ENCODE measurements at regions not wholly inside any gene's neighbourhood (a gene's known extent, or its start where the extent isn't known, plus 50 kb on each side); places are given as distances from the start of the nearest gene placed in this dataset.

DNA sequence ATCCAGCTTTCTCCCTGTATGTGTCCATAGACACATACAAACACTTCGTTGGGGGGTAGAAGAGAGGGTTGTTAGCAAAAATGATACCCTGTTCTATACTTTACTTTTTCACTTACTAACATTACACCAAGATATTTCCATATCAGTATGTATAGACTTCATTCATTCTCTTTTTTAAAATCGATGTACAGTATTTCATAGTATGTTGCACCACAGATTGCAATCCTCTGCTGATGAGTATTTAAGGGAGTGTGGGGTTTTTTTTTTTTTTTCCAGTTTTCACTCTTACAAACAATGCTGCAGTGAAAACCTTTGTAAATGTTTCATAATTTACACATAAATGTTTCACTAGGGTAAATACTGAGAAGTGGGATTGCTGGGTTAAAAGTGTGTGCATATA lies 402.3 kb downstream of the LRATD1 start:
- no peak overlapping the region for H4K8ac ChIP-seq (ENCODE audit: low read length)
- H4K91ac ChIP-seq (ENCODE audit: low read length), result no peak overlapping the region
- no peaks in the 10 kb centered on the region for H3K9me3 ChIP-seq (ENCODE audit: control insufficient read depth, low read length)
- no peaks in the 10 kb centered on the region for H3K79me1 ChIP-seq (replicated peaks; ENCODE audit: low read length, poor library complexity, severe bottlenecking)
- no peak overlapping the region for H3K4me2 ChIP-seq (ENCODE audit: low read length, poor library complexity, severe bottlenecking)
- no peak overlapping the region for H3K18ac ChIP-seq (ENCODE audit: low read depth in 1 of 2, low read length in 2 of 2)
- H2BK120ac ChIP-seq (ENCODE audit: low read depth, low read length), result no peak overlapping the region
- H2AK5ac ChIP-seq (ENCODE audit: low read length, severe bottlenecking), result no peak overlapping the region
- WGBS, result no CpG with 5 or more reads among the region's 2 CpGs
- H3K9ac ChIP-seq (ENCODE audit: low read length), result no peak overlapping the region
- H3K23ac ChIP-seq (ENCODE audit: low read length in 2 of 2), result no peak overlapping the region
- no peaks in the 10 kb centered on the region for H3K27me3 ChIP-seq (ENCODE audit: control insufficient read depth in 1 of 2, insufficient read depth in 1 of 2, low read length in 2 of 2)
- no peak overlapping the region for H3K4me3 ChIP-seq (ENCODE audit: insufficient read depth in 1 of 2, low read depth in 1 of 2, low read length in 2 of 2)
- H3K36me3 ChIP-seq (ENCODE audit: control insufficient read depth in 1 of 2, insufficient read depth in 2 of 2, low read depth in 1 of 2, low read length in 2 of 2), result no peaks in the 10 kb centered on the region
- no peak overlapping the region for H3K27ac ChIP-seq (ENCODE audit: low read length, poor library complexity, severe bottlenecking)
- no peak overlapping the region for H2BK5ac ChIP-seq (ENCODE audit: low read depth, low read length, poor library complexity, severe bottlenecking)
- H2BK12ac ChIP-seq (ENCODE audit: low read length in 2 of 2), result no peak overlapping the region
- no peak for DNase-seq
- H2BK15ac ChIP-seq (ENCODE audit: low read depth, poor library complexity, severe bottlenecking), result no peak overlapping the region
- H3K4me1 ChIP-seq (ENCODE audit: control insufficient read depth, insufficient read depth, low read depth, low read length), result no peaks in the 10 kb centered on the region
- no peak overlapping the region for H3K14ac ChIP-seq (ENCODE audit: low read length in 2 of 2)
- no peak overlapping the region for H3K4ac ChIP-seq (ENCODE audit: low read depth in 1 of 2, low read length in 2 of 2)
- H2AFZ ChIP-seq (ENCODE audit: low read depth, low read length), result no peak overlapping the region

GRCh38 chr2:15038366-15039364 lies 406.1 kb downstream of the LRATD1 start:
- Histone ChIP-seq H2BK120ac (ENCODE audit: low read depth, low read length) (no peak overlapping the region), H3K4me1 (ENCODE audit: control insufficient read depth, insufficient read depth, low read depth, low read length) (no peaks in the 10 kb centered on the region), H3K4me2 (ENCODE audit: low read length, poor library complexity, severe bottlenecking) (no peak overlapping the region), H3K4me3 (ENCODE audit: insufficient read depth in 1 of 2, low read depth in 1 of 2, low read length in 2 of 2) (no peak overlapping the region), H2AK5ac (ENCODE audit: low read length, severe bottlenecking) (no peak overlapping the region), H4K91ac (ENCODE audit: low read length) (no peak overlapping the region), H3K9me3 (ENCODE audit: control insufficient read depth, low read length) (no peaks in the 10 kb centered on the region), H2BK15ac (ENCODE audit: low read depth, poor library complexity, severe bottlenecking) (no peak overlapping the region), H3K27me3 (ENCODE audit: control insufficient read depth in 1 of 2, insufficient read depth in 1 of 2, low read length in 2 of 2) (no peaks in the 10 kb centered on the region), H2BK12ac (ENCODE audit: low read length in 2 of 2) (no peak overlapping the region), H3K27ac (ENCODE audit: low read length, poor library complexity, severe bottlenecking) (no peak overlapping the region), H4K8ac (ENCODE audit: low read length) (no peak overlapping the region), H3K18ac (ENCODE audit: low read depth in 1 of 2, low read length in 2 of 2) (no peak overlapping the region), H3K9ac (ENCODE audit: low read length) (no peak overlapping the region), H2AFZ (ENCODE audit: low read depth, low read length) (no peak overlapping the region), H3K14ac (ENCODE audit: low read length in 2 of 2) (no peak overlapping the region), H3K4ac (ENCODE audit: low read depth in 1 of 2, low read length in 2 of 2) (no peak overlapping the region), H3K36me3 (ENCODE audit: control insufficient read depth in 1 of 2, insufficient read depth in 2 of 2, low read depth in 1 of 2, low read length in 2 of 2) (no peaks in the 10 kb centered on the region), H2BK5ac (ENCODE audit: low read depth, low read length, poor library complexity, severe bottlenecking) (no peak overlapping the region), H3K79me1 (replicated peaks; ENCODE audit: low read length, poor library complexity, severe bottlenecking) (no peaks in the 10 kb centered on the region), H3K23ac (ENCODE audit: low read length in 2 of 2) (no peak overlapping the region)
- 58% methylated on average over 10 of the region's 15 CpGs for WGBS
- no peak for DNase-seq

- Histone ChIP-seq H3K27me3 (ENCODE audit: control insufficient read depth in 1 of 2, insufficient read depth in 1 of 2, low read length in 2 of 2) (no peaks in the 10 kb centered on the region), H3K36me3 (ENCODE audit: control insufficient read depth in 1 of 2, insufficient read depth in 2 of 2, low read depth in 1 of 2, low read length in 2 of 2) (no peaks in the 10 kb centered on the region), H3K4me3 (ENCODE audit: insufficient read depth in 1 of 2, low read depth in 1 of 2, low read length in 2 of 2) (no peak overlapping the region), H2BK5ac (ENCODE audit: low read depth, low read length, poor library complexity, severe bottlenecking) (no peak overlapping the region), H3K79me1 (replicated peaks; ENCODE audit: low read length, poor library complexity, severe bottlenecking) (no peaks in the 10 kb centered on the region), H3K9ac (ENCODE audit: low read length) (no peak overlapping the region), H3K18ac (ENCODE audit: low read depth in 1 of 2, low read length in 2 of 2) (no peak overlapping the region), H3K4me1 (ENCODE audit: control insufficient read depth, insufficient read depth, low read depth, low read length) (no peaks in the 10 kb centered on the region), H3K27ac (ENCODE audit: low read length, poor library complexity, severe bottlenecking) (no peak overlapping the region), H3K14ac (ENCODE audit: low read length in 2 of 2) (no peak overlapping the region), H2BK15ac (ENCODE audit: low read depth, poor library complexity, severe bottlenecking) (no peak overlapping the region), H3K9me3 (ENCODE audit: control insufficient read depth, low read length) (no peaks in the 10 kb centered on the region), H3K23ac (ENCODE audit: low read length in 2 of 2) (no peak overlapping the region), H2BK12ac (ENCODE audit: low read length in 2 of 2) (no peak overlapping the region), H4K91ac (ENCODE audit: low read length) (no peak overlapping the region), H4K8ac (ENCODE audit: low read length) (no peak overlapping the region), H2AFZ (ENCODE audit: low read depth, low read length) (no peak overlapping the region), H2BK120ac (ENCODE audit: low read depth, low read length) (no peak overlapping the region), H3K4me2 (ENCODE audit: low read length, poor library complexity, severe bottlenecking) (no peak overlapping the region), H2AK5ac (ENCODE audit: low read length, severe bottlenecking) (no peak overlapping the region), H3K4ac (ENCODE audit: low read depth in 1 of 2, low read length in 2 of 2) (no peak overlapping the region)
- no peak for DNase-seq
- 85% methylated on average over 8 of the region's 8 CpGs for WGBS
These were observed 408.0 kb downstream of the LRATD1 start for GRCh38 chr2:15040429-15041084.

DNA sequence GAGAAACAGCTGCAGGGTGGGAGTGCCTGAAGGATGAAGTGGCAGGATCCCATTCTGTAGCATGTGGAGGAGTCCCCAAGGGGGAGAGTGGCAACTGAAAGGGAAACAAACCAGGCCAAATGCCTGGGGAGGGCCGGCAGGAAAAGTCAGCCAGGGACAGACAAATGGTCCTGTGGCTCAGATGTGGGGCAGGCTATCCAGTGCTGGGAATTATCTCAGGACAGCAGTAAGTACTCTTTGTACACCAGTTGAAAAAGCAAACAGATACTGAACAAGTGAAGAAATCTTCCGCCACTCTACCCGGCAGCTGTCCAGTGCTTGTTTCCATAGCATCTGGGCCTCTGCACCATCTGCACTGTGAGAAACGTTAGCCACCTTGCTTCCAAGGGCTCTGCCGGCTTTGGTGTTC lies 408.9 kb downstream of the LRATD1 start:
- Histone ChIP-seq H4K91ac (ENCODE audit: low read length) (no peak overlapping the region), H3K4me2 (ENCODE audit: low read length, poor library complexity, severe bottlenecking) (no peak overlapping the region), H3K79me1 (replicated peaks; ENCODE audit: low read length, poor library complexity, severe bottlenecking) (no peaks in the 10 kb centered on the region), H3K4ac (ENCODE audit: low read depth in 1 of 2, low read length in 2 of 2) (no peak overlapping the region), H3K18ac (ENCODE audit: low read depth in 1 of 2, low read length in 2 of 2) (no peak overlapping the region), H3K27ac (ENCODE audit: low read length, poor library complexity, severe bottlenecking) (no peak overlapping the region), H3K4me1 (ENCODE audit: control insufficient read depth, insufficient read depth, low read depth, low read length) (no peaks in the 10 kb centered on the region), H2BK5ac (ENCODE audit: low read depth, low read length, poor library complexity, severe bottlenecking) (no peak overlapping the region), H3K27me3 (ENCODE audit: control insufficient read depth in 1 of 2, insufficient read depth in 1 of 2, low read length in 2 of 2) (no peaks in the 10 kb centered on the region), H3K36me3 (ENCODE audit: control insufficient read depth in 1 of 2, insufficient read depth in 2 of 2, low read depth in 1 of 2, low read length in 2 of 2) (no peaks in the 10 kb centered on the region), H3K23ac (ENCODE audit: low read length in 2 of 2) (no peak overlapping the region), H2AFZ (ENCODE audit: low read depth, low read length) (no peak overlapping the region), H3K14ac (ENCODE audit: low read length in 2 of 2) (no peak overlapping the region), H3K9me3 (ENCODE audit: control insufficient read depth, low read length) (no peaks in the 10 kb centered on the region), H2BK12ac (ENCODE audit: low read length in 2 of 2) (no peak overlapping the region), H2BK120ac (ENCODE audit: low read depth, low read length) (no peak overlapping the region), H3K4me3 (ENCODE audit: insufficient read depth in 1 of 2, low read depth in 1 of 2, low read length in 2 of 2) (no peak overlapping the region), H2AK5ac (ENCODE audit: low read length, severe bottlenecking) (no peak overlapping the region), H4K8ac (ENCODE audit: low read length) (no peak overlapping the region), H3K9ac (ENCODE audit: low read length) (no peak overlapping the region), H2BK15ac (ENCODE audit: low read depth, poor library complexity, severe bottlenecking) (no peak overlapping the region)
- no peak for DNase-seq
- 69% methylated on average over 5 of the region's 5 CpGs for WGBS

Measured in mesenchymal stem cell (in vitro differentiated cells and primary cell).